DOHH2 (cell line): ENCODE measurements at regions not wholly inside any gene's neighbourhood (a gene's known extent, or its start where the extent isn't known, plus 50 kb on each side); places are given as distances from the start of the nearest gene placed in this dataset.

Experiments used
- H3F3A ChIP-seq: fragments of 200-600 bp; sonication (generic), shearing (Covaris generic); 2 replicates; pipeline ENCODE4 v1.6.0; 2016; ENCODE audit warnings: antibody characterized with exemption, mild to moderate bottlenecking; ENCODE audit not compliant: control insufficient read depth, insufficient read depth
- H3K27ac ChIP-seq: fragments of 200-600 bp; sonication (generic); 2 replicates; pipeline ENCODE4 v1.5.1; 2014; ENCODE audit warnings: low read depth, mild to moderate bottlenecking, low read length, moderate library complexity
- H3K27me3 ChIP-seq: fragments of 200-600 bp; sonication (generic); 2 replicates; pipeline ENCODE4 v1.6.1; 2014; ENCODE audit warnings: mild to moderate bottlenecking, low read length, mixed read lengths; ENCODE audit not compliant: control insufficient read depth
- H3K36me3 ChIP-seq: fragments of 200-600 bp; sonication (generic); 2 replicates; pipeline ENCODE4 v1.6.1; 2014; ENCODE audit warnings: mild to moderate bottlenecking, low read length, moderate library complexity, mixed read lengths; ENCODE audit not compliant: control insufficient read depth
- H3K4me1 ChIP-seq: fragments of 200-600 bp; sonication (generic); 2 replicates; pipeline ENCODE4 v1.6.1; 2014; ENCODE audit warnings: mild to moderate bottlenecking, low read length, mixed read lengths; ENCODE audit not compliant: control insufficient read depth
- H3K4me2 ChIP-seq: fragments of 200-600 bp; sonication (generic); 2 replicates; pipeline ENCODE4 v1.6.0; 2014; ENCODE audit warnings: mild to moderate bottlenecking, low read length, moderate library complexity
- H3K4me3 ChIP-seq: fragments of 200-600 bp; sonication (generic); 2 replicates; pipeline ENCODE4 v1.5.1; 2014; ENCODE audit warnings: mild to moderate bottlenecking, low read length, mixed read lengths
- H3K79me2 ChIP-seq: fragments of 200-600 bp; sonication (generic); 2 replicates; pipeline ENCODE4 v1.6.1; 2014; ENCODE audit warnings: mild to moderate bottlenecking, low read length, mixed read lengths; ENCODE audit not compliant: control insufficient read depth
- H3K9me2 ChIP-seq: fragments of 200-600 bp; sonication (generic); replicated peaks from 2 replicates; pipeline ENCODE4 v1.6.1; 2014; ENCODE audit warnings: mild to moderate bottlenecking, low read length, mixed read lengths; ENCODE audit not compliant: control insufficient read depth
- H3K9me3 ChIP-seq: fragments of 200-600 bp; sonication (generic); 2 replicates; pipeline ENCODE4 v1.6.1; 2014; ENCODE audit warnings: antibody characterized with exemption, low read length, mixed read lengths; ENCODE audit not compliant: control insufficient read depth, insufficient read depth
- H4K20me1 ChIP-seq: fragments of 200-600 bp; sonication (generic); 2 replicates; pipeline ENCODE4 v1.6.0; 2014; ENCODE audit warnings: low read depth, mild to moderate bottlenecking, antibody characterized with exemption, low read length, moderate library complexity; ENCODE audit not compliant: control insufficient read depth, insufficient read depth
- EZH2phosphoT487 ChIP-seq: fragments of 200-600 bp; sonication (generic); IDR thresholded peaks from 2 replicates; pipeline ENCODE4 v1.6.1; 2017; ENCODE audit warnings: borderline replicate concordance, mild to moderate bottlenecking, antibody characterized with exemption, low read length, moderate library complexity, mixed read lengths
- TF ChIP-seq, protein P1 (sequence below): fragments of 200-600 bp; sonication (generic); IDR thresholded peaks from one replicate; pipeline ENCODE4 v1.5.1; 2014; ENCODE audit warnings: antibody characterized with exemption, mild to moderate bottlenecking, low read depth, low read length; ENCODE audit not compliant: poor library complexity, severe bottlenecking

DNA sequence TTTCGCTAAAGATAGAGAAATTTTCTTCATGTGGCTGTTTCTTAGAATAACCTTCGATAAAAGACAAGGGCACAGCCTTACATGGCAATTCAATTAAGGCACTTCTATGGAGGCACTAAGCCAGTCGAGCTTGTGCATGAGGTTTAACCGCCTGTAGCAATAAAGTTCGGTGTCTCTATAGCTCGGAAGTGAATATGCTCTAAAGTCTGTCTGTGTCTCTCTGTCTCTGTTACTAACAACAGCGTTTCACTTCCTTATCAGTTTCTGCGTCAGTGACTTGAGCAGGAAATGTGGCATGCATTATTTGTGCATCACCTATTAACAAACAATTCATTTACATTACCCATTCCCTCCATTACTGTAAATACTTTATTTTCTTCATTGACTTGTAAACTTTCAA is 365.1 kb upstream of the NETO1 start:
- Histone ChIP-seq H4K20me1 (no peaks in the 10 kb centered on the region), H3K9me3 (no peaks in the 10 kb centered on the region), H3F3A (no peaks in the 10 kb centered on the region), H3K36me3 (no peaks in the 10 kb centered on the region), H3K4me2 (peak overlapping the region; percentile 65), H3K79me2 (no peaks in the 10 kb centered on the region), H3K27ac (peak overlapping the region; percentile 35), H3K4me1 (peaks cover 20% of the 10 kb centered on the region), H3K27me3 (no peaks in the 10 kb centered on the region), H3K9me2 (no peaks in the 10 kb centered on the region), H3K4me3 (peak overlapping the region; percentile 41)
- TF ChIP-seq EZH2phosphoT487 = no peak
- TF ChIP-seq, protein P1, sequence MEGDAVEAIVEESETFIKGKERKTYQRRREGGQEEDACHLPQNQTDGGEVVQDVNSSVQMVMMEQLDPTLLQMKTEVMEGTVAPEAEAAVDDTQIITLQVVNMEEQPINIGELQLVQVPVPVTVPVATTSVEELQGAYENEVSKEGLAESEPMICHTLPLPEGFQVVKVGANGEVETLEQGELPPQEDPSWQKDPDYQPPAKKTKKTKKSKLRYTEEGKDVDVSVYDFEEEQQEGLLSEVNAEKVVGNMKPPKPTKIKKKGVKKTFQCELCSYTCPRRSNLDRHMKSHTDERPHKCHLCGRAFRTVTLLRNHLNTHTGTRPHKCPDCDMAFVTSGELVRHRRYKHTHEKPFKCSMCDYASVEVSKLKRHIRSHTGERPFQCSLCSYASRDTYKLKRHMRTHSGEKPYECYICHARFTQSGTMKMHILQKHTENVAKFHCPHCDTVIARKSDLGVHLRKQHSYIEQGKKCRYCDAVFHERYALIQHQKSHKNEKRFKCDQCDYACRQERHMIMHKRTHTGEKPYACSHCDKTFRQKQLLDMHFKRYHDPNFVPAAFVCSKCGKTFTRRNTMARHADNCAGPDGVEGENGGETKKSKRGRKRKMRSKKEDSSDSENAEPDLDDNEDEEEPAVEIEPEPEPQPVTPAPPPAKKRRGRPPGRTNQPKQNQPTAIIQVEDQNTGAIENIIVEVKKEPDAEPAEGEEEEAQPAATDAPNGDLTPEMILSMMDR = no peak

DNA sequence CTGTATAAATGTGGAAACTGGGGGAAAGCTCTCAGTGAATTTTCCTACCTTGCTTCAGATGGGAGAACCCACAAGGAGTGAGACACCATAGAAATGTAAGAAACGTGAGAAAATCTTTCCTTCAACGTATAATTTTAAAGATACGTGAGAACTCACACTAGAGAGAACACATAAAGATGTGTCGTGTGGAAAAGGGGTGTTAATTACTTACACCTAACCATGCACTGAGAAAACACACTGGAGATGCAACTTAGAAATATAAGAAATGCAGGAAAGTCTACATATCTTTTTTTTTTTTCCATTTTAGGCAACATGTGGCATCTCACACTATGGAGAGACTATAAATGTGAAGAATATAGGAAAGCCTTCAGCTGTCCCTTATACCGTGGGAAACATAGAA is 352.9 kb upstream of the NETO1 start:
- Histone ChIP-seq H3K9me2 (no peaks in the 10 kb centered on the region), H3K4me1 (no peaks in the 10 kb centered on the region), H3K27ac (no peak overlapping the region), H3F3A (no peaks in the 10 kb centered on the region), H3K79me2 (no peaks in the 10 kb centered on the region), H3K27me3 (no peaks in the 10 kb centered on the region; the same call in 1 of the 2 replicates), H3K4me2 (no peak overlapping the region), H3K9me3 (no peaks in the 10 kb centered on the region), H4K20me1 (no peaks in the 10 kb centered on the region), H3K4me3 (no peak overlapping the region), H3K36me3 (no peaks in the 10 kb centered on the region)
- TF ChIP-seq EZH2phosphoT487 = no peak
- TF ChIP-seq, protein P1 = no peak

DNA sequence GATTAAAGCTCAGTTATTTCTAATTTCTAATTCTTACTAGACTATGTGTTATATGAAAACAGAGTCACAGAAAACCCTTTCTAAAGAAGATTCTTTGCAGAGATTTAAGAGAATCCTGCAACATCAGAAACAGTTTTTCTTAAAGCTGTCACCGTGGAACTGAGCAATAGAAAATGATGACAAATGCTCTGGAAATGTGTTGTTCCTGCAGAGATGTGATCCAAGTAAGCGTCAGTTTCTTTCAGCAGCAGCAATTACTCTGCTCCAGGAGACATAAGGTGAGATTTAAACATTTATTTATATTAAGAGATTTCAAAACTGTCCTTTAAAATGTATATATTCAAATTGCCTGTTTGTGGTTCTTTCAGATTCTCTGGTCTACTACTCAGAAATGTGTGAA is 350.5 kb upstream of the NETO1 start:
- Histone ChIP-seq H3K4me3 (no peak overlapping the region), H3K9me3 (no peaks in the 10 kb centered on the region), H4K20me1 (no peaks in the 10 kb centered on the region), H3K79me2 (no peaks in the 10 kb centered on the region), H3K36me3 (no peaks in the 10 kb centered on the region), H3K27ac (no peak overlapping the region), H3F3A (no peaks in the 10 kb centered on the region), H3K4me1 (no peaks in the 10 kb centered on the region), H3K9me2 (no peaks in the 10 kb centered on the region), H3K27me3 (no peaks in the 10 kb centered on the region), H3K4me2 (no peak overlapping the region)
- TF ChIP-seq EZH2phosphoT487 = no peak
- TF ChIP-seq, protein P1 = no peak

DNA sequence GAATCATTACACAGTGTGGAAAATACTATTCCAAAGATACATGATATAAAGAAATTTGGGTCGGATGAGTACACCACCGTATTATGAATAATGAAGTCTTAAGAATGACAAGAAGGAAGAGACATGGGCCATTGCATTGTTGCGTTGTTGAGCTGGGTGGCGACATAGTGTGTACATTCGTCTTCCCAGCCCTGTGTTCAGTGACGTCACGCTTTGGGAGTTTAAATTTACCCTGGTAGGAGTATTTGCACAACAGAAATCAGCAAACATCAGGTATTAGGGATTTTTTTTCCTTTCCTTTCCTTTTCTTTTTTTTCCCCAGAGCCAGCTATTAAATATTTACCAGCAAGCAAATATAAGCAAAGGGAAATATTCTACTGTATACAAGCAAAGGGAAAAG is 347.2 kb upstream of the NETO1 start:
- no peaks in the 10 kb centered on the region for H3K9me2 ChIP-seq
- no peaks in the 10 kb centered on the region for H4K20me1 ChIP-seq
- no peaks in the 10 kb centered on the region for H3K27me3 ChIP-seq
- H3K27ac ChIP-seq = no peak overlapping the region
- H3K9me3 ChIP-seq = no peaks in the 10 kb centered on the region
- TF ChIP-seq, protein P1 = no peak
- no peak for TF ChIP-seq EZH2phosphoT487
- no peaks in the 10 kb centered on the region for H3K79me2 ChIP-seq
- H3K4me2 ChIP-seq = no peak overlapping the region
- no peaks in the 10 kb centered on the region for H3K36me3 ChIP-seq
- no peaks in the 10 kb centered on the region for H3K4me1 ChIP-seq
- H3F3A ChIP-seq = no peaks in the 10 kb centered on the region
- no peak overlapping the region for H3K4me3 ChIP-seq
